ENCODE measurements at regions not wholly inside any gene's neighbourhood (a gene's known extent, or its start where the extent isn't known, plus 50 kb on each side); places are given as distances from the start of the nearest gene placed in this dataset.
"Not testable (repeated sequence)": the region's sequence is repeated elsewhere in the genome, so short reads cannot be mapped to it uniquely, and the experiment has no call there.

DNA sequence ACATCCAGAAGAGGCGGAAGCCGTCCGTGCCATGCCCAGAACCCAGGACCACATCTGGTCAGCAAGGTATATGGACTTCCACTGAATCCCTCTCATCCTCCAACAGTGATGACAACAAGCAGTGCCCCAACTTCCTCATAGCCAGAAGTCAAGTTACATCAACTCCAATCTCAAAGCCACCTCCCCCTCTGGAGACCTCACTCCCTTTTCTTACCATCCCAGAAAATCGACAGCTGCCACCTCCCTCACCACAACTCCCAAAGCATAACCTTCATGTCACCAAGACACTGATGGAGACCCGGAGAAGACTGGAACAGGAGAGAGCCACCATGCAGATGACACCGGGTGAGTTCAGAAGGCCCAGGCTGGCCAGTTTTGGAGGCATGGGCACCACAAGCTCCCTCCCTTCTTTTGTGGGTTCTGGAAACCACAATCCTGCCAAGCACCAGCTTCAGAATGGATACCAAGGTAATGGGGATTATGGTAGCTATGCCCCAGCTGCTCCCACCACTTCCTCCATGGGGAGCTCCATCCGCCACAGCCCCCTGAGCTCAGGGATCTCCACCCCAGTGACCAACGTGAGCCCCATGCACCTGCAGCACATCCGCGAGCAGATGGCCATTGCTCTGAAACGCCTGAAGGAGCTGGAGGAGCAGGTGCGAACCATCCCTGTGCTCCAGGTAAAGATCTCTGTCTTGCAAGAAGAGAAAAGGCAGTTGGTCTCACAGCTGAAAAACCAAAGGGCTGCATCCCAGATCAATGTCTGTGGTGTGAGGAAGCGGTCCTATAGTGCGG lies 130.3 kb upstream of the DMRT1 start:
- DNase-seq (ENCODE audit: low read depth in 2 of 3, low spot score in 1 of 3) = no peak

DNA sequence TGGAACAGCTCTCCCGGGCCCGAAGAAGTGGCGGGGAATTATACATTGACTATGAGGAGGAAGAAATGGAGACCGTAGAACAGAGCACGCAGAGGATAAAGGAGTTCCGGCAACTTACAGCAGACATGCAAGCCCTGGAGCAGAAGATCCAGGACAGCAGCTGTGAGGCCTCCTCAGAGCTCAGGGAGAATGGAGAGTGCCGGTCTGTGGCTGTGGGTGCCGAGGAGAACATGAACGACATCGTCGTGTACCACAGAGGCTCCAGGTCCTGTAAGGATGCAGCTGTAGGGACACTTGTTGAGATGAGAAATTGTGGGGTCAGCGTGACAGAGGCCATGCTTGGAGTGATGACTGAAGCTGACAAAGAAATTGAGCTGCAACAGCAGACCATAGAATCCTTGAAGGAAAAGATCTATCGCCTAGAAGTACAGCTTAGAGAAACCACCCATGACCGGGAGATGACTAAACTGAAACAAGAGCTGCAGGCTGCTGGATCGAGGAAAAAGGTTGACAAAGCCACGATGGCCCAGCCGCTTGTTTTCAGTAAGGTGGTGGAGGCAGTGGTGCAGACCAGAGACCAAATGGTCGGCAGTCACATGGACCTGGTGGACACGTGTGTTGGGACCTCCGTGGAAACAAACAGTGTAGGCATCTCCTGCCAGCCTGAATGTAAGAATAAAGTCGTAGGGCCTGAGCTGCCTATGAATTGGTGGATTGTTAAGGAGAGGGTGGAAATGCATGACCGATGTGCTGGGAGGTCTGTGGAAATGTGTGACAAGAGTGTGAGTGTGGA lies 129.5 kb upstream of the DMRT1 start:
- DNase-seq (ENCODE audit: low read depth in 2 of 3, low spot score in 1 of 3) = no peak

DNA sequence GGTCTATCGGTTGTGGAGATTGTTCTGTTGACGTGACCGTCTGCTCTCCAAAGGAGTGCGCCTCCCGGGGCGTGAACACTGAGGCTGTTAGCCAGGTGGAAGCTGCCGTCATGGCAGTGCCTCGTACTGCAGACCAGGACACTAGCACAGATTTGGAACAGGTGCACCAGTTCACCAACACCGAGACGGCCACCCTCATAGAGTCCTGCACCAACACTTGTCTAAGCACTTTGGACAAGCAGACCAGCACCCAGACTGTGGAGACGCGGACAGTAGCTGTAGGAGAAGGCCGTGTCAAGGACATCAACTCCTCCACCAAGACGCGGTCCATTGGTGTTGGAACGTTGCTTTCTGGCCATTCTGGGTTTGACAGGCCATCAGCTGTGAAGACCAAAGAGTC lies 128.9 kb upstream of the DMRT1 start:
- DNase-seq (ENCODE audit: low read depth in 2 of 3, low spot score in 1 of 3) = no peak

DNA sequence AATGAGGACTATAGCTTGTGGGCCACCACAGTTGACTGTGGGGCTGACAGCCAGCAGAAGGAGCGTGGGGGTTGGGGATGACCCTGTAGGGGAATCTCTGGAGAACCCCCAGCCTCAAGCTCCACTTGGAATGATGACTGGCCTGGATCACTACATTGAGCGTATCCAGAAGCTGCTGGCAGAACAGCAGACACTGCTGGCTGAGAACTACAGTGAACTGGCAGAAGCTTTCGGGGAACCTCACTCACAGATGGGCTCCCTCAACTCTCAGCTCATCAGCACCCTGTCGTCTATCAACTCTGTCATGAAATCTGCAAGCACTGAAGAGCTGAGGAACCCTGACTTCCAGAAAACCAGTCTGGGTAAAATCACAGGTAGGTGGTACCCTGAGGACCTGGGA lies 128.4 kb upstream of the DMRT1 start:
- DNase-seq (ENCODE audit: low read depth in 2 of 3, low spot score in 1 of 3) = no peak

DNA sequence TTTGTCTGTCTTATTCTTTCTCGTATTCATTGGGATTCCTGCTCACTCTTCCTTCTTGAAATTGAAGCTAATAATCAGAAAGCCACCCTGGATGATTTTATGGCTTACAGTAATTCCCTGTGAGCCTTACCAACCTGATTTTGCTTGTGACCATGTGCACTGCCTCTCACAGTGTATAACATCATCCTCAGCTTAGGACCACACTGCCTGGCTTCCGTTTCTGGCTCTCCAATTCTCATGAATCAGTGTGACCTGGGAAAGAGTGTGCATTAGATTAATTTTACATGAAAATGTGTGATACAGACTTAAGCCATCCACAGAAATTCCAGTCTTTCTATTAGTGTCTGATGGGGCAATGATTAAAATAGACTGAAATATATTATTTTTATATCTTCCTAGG lies 126.8 kb upstream of the DMRT1 start:
- DNase-seq (ENCODE audit: low read depth in 2 of 3, low spot score in 1 of 3) = no peak

DNA sequence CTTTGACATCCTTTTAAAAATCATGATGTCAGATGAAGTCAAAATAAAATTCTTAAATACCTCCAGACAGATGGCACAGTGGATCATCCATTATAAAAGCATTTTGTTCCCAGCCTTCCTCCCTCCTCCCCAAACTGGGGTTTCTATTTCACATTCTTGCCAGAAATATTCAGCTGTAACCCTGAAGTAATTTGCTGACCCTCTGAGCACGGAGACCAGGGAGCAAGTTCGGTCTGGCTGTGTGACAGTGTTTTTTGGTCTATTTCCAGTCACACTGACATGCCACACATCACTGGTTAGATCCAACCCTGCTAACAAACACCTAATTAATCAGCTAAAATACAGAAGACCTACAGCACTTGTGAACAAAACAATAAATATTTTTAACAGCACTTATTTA lies 126.2 kb upstream of the DMRT1 start:
- DNase-seq (ENCODE audit: low read depth in 2 of 3, low spot score in 1 of 3) = no peak

DNA sequence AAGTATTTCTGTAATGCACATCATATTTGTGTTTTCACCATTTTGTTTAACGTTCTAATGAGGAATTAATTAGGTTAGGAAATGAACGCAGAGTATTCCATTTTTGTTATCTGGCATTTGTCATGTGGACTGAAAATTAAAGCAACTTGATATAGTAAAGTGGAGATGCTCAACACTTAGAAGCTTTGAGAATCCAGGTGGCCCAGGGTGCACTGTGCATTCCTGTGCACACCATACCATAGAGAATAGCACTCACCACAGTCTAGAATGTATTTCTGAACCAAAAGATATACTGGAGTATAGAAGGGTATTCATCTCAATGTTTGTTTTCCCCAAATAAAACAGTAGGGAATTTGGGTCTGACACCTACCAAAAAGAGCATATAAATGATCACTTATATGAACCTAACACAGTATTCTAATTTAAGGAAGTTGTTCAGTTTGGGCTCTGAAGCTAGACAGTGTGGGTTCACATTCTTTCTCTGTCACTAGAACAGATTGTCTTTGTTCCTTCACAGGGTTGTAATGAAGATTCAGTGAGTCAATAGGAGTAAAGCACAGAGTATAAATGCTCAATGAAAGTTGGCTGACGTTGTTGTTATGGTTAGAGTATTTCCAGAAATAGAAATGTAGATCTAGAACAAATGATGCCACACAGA lies 125.6 kb upstream of the DMRT1 start:
- DNase-seq (ENCODE audit: low read depth in 2 of 3, low spot score in 1 of 3) = no peak

DNA sequence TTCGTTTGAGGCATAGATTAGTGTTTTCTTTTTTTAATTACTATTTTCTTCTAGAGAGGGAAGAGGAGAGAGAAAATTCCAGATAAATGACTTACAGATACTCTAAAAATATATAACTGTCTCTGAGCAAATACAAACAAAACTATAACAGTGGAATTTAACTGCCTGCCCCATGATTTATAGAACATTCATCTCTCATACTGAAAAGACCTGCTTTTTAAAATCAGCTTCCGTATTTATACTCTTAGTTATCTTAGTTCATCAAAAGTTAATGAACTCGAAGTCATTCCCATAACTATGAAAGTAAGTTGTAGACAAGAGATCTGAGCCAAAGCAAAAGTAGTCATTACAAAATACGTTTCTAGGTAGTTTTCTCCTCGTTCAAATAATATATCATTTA lies 123.8 kb upstream of the DMRT1 start:
- no peak for DNase-seq (ENCODE audit: low read depth in 2 of 3, low spot score in 1 of 3)

DNA sequence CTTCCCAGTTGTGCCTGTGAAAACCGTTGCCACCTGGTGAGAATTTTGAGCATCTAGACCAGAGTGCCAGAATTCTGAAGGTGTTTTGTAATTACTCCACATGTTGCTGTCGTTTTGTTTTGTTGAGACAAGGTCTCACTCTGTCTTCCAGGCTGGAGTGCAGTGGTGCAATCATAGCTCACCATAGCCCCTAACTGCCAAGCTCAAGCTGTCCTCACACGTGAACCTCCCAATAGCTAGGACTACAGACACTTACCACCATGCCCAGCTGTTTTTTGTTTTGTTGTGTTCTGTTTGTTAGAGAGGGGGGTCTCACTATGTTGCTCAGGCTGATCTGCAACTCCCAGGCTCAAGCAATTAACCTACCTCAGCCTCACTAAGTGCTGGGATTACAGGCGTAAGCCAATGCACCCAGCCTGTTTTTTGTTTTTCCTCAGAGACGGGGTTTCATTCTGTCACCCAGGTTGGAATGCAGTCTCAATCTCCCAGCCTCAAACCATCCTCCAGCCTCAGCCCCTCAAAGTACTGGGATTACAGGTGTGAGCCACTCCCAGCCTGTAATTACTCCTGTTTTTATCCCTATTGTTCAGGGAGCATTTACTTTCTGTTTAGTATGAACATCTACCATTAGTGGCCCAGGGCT lies 121.1 kb upstream of the DMRT1 start:
- no peak for DNase-seq (ENCODE audit: low read depth in 2 of 3, low spot score in 1 of 3)

DNA sequence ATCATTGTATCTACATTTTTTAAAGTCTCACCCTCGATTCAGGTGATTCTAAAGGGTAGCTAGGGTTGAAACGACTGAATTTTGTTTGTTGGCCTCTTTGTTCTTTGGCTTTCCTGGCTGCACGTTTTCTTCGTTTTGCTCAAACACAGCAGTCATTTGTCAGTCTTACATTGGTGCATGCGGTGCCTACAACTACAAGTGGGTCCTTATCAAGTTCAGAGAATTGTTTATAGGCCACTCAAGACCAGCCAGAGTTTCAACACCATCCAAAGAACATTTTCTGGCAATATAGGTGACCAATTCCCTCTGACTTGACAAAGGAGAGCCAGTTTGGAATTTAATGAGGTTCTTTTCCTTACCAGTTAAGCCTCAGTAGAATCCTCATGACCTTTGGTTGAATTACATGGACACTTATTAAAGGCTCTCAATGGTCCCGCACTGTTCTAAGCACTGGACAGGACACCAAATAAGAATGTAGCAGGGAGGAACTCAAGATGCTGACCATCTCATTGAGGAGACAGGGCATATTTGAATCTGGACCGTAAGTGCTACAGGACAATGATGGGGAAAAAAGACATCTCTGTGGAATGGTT lies 119.0 kb upstream of the DMRT1 start:
- no peak for DNase-seq (ENCODE audit: low read depth in 2 of 3, low spot score in 1 of 3)

DNA sequence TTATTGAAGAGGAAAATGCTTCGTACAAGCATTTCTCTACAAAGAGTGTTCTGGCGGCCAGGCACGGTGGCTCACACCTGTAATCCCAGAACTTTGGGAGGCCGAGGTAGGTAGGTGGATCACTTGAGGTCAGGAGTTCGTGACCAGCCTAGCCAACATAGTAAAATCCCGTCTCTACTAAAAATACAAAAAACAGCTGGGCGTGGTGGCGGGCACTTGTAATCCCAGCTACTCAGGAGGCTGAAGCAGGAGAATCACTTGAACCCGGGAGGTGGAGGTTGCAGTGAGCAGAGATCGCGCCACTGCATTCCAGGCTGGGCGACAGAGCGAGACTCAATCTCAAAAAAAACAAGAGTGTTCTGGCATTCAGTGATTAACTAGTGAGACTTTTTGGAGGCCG lies 117.0 kb upstream of the DMRT1 start:
- DNase-seq (ENCODE audit: low read depth in 2 of 3, low spot score in 1 of 3) = not testable (repeated sequence)

DNA sequence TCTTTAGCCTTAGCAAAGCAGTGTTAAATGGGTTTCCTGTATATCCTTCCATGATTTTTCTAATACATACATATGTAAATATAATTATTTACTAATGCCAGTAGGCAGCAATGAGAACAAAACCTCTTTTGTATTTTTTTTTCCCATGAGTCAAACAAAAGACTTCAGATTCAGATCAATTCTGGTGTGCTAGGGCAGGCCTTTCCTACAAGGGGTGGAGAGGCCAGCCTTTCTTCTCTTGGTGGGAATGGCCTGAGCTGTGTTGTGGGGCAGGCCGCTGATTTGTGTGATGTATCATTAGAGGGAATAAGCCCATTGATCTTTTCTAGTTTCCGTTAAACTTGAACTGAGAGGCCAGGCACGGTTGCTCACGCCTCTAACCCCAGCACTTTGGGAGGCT lies 115.5 kb upstream of the DMRT1 start:
- no peak for DNase-seq (ENCODE audit: low read depth in 2 of 3, low spot score in 1 of 3)

DNA sequence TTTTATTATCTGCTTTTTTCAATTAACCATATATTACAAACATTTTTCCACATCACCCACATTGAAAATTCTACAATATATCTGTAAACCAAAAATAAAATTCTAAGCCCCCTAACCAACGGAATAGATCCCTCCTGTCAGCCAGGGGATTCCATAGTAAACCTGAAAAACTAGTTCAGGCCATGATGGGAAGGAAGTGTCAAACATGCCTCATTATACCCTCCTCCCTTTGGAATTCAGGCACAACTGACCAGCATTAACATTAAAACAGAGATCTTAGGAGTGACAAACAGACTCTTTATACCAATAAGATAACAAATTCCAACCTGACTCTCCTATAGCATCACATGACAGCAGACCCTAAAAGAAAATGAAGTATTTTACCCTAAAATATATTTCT lies 113.7 kb upstream of the DMRT1 start:
- no peak for DNase-seq (ENCODE audit: low read depth in 2 of 3, low spot score in 1 of 3)

DNA sequence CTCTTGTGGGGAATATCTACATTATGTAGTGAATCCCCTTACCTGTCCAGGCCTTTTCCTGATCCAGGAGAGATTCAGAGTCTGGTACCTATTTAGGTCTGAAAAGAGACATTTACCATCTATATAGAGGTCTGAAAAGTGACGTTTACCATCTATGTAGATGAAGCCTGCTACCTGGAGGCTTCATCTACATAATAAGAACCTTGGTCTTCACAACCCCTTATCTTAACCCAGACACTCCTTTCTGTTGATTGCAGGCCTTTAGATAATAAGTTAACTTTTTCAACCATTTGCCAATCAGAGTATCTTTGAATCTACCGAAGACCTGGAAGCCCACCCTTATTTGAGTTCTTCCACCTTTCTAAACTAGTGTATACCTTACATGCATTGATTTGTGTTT lies 113.0 kb upstream of the DMRT1 start:
- DNase-seq (ENCODE audit: low read depth in 2 of 3, low spot score in 1 of 3) = no peak

DNA sequence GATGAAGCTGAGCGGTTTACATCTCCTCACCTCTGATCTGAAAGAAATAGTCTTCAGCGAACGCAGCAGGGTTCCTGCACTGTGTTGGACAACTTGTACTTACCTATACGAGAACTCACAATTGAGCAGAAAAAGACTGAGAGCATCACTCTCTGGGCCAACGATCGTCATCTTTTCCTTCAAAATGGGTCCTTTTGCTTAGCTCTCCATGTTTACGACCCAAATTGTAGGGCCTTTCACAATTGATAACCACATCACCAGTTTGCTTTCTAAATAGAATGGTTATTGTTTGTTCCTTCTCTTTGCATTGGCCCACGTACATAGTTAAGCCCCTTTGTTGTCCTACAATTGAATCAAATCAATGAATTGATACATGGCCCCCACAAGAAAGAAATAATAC lies 110.0 kb upstream of the DMRT1 start:
- no peak for DNase-seq (ENCODE audit: low read depth in 2 of 3, low spot score in 1 of 3)

DNA sequence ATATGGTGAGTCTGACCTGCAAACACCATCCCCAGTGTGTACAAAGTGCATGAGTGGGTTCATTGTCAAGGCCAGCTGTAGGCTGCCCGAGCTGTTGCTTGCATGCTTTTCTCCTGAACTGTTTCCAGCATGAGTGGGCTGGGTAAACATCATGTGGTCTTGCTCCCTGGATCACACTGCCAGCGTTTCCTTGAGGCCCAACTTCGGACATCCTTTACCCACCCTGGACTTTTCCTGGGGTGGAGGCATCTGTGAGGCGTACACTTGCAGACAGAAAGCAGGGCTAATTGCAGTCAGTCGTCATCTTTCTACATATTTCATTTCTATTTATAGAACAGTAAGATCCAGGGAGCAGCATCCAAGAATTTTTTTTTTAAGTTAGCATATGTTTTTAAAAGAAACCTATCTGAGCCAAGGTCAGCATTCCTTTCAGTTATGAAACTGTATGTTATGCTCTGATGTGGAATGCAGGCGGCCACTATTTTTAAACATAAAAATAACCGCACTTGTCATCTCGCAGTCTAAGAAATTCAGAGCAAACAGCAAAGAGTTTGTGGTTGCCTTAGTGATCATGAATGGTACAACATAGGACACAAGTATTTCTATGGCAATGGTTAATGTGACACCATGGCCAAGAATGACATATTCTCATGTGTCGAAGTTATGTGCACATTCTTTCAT lies 106.5 kb upstream of the DMRT1 start:
- DNase-seq (ENCODE audit: low read depth in 2 of 3, low spot score in 1 of 3) = no peak

DNA sequence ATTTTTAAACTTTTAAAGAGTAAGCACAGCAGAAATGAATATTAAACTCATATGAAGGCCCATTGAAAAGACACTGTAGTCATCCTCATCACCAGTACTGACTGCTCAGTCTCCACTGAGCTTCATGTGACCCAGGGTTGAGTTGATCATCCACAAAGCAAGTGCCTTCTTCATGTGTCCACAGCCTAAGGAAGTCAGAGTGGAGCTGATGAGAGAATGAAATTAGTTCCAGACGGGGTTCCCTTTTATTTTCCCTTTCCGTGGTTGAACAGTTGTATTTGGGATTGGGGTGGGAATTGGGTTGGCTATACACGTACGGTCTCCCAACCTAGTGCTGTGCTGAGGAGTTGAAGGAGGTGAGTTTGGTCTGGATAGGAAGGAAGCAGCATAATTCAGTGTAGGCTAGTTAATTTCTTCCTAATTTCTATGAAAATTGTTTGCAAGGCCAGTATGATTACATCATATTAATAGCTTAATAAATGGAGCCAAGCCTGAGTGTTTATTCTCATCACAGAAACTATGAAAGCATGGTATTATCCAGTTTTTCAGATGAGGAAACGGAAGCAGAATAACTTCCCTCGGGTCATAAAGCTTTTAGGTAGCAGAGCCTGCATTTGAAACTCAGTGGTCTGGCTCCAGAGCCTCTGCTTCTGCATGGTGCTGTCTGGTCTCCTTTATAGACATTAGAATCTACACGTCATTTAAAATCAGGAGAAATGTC lies 103.9 kb upstream of the DMRT1 start:
- no peak for DNase-seq (ENCODE audit: low read depth in 2 of 3, low spot score in 1 of 3)

DNA sequence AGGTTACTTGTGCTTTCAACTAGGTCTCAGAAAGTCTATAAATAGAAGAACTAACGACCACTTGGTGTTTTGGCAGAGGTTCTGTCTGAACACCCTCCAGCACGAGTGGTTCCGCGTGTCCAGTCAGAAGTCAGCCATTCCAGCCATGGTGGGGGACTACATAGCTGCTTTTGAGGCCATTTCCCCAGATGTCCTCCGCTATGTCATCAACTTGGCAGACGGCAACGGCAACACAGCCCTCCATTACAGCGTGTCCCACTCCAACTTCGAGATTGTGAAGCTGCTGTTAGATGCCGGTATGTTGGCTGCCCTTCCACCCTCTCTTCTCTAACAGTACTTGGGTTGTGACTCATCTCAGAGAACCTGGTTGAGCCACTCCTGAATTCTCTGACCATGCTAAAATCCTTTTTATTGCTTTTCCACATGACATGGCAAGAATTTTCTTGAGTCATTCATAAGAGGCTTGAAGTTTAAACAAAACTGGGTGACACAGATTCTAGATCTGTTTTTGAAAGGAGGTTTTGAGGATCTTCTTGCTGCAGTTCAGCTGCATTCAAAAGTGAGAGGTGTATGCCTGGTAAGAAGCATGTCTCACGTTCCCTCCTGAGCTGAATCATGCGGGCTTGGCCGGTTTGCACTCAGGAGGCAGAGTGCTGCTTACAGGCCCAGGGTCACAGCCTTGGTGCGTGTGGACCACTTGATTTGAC lies 103.1 kb upstream of the DMRT1 start:
- no peak for DNase-seq (ENCODE audit: low read depth in 2 of 3, low spot score in 1 of 3)

DNA sequence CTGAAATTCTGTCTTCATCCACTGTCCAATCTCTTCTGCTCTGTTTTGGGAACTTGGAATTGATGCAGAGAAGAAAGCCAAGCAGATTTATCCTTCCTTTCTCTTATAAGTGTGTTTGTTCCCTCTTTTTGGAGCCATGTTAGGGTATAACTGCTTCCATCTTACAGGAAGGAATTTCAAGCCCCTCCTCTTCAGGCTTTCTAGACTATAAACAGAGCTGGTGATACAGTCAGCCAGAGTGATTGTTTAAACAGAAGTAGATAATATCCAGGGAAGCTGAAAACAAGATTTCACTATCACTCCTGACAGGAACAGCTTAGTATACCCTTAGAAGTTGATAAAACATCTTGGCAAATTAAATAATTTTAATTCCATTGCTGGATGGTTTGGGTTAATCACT lies 102.1 kb upstream of the DMRT1 start:
- DNase-seq (ENCODE audit: low read depth in 2 of 3, low spot score in 1 of 3) = no peak
